HG02798 (cell line): ENCODE measurements at regions not wholly inside any gene's neighbourhood (a gene's known extent, or its start where the extent isn't known, plus 50 kb on each side); places are given as distances from the start of the nearest gene placed in this dataset.
"Not testable (repeated sequence)": the region's sequence is repeated elsewhere in the genome, so short reads cannot be mapped to it uniquely, and the experiment has no call there.

Experiments
- ATAC-seq: cut with Tn5 transposase; IDR thresholded peaks from one replicate; pipeline ENCODE4 v1.9.1; 2021; ENCODE audit warnings: mild to moderate bottlenecking; ENCODE audit not compliant: unreplicated experiment, poor library complexity

DNA sequence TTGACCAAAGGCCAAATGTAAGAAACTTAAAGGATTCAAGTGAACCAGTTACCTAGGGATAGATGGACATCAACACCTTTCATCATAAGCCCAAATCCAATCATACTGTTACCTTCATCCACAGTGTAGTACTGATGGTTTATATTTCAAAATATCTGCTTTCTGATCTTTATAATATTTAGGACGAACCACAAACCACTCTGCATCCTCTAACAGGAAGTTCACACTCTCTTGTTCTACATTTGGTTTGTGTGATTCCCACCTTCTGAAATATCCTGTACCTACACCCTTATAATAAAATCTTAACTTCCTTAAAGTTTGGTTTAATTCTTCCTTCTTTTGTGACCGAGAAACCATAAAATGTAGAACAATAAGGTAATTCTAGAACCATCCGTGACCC is 535.7 kb upstream of the CHAC2 start:
- no peak for ATAC-seq

GRCh38 chr2:53230691-53231090 is 536.9 kb upstream of the CHAC2 start:
- ATAC-seq, result no peak

GRCh38 chr2:53227535-53227934 is 540.1 kb upstream of the CHAC2 start:
- ATAC-seq, result no peak

DNA sequence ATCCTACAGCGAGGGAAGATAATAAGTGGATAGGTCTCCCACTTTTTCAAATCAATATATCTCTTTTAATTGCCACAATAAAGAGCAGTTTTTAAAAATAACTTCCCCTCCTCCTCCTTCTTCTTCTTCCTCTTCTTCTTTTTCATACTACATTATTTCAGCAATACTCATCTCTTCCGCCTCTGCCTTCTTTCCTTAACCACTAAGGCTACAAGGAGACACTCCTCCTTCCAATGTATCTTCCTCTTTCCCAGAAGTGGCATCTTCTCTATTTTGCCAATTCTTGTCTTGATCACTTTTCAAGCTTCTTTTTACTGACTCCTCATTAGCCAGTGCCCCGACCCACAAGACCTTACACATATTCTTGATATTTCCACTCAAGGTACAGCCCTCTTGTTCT is 546.6 kb upstream of the CHAC2 start:
- ATAC-seq, result no peak

GRCh38 chr2:53217250-53217649 is 550.4 kb upstream of the CHAC2 start:
- ATAC-seq, result no peak

DNA sequence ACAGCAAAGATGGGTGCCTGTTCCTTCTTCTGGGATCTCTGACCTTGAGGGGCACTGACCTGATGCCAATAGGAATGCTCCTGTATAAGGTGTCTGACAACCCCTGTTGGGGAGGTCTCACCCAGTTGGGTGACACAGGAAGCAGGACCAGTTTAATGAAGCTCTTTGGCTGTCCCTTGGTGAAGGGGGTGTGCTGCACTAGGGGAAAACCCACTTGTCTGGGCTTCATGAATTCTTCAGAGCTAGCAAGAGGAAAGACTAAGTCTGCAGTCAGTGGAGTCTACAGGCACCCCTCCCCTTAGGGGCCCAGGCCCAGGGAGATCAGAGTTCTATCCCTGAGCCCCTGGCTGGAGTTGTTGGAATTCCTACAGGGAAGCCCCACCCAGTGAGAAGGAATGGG is 550.8 kb upstream of the CHAC2 start:
- no peak for ATAC-seq

- ATAC-seq, result no peak
Observed at GRCh38 chr2:53212576-53212975, 555.0 kb upstream of the CHAC2 start.

DNA sequence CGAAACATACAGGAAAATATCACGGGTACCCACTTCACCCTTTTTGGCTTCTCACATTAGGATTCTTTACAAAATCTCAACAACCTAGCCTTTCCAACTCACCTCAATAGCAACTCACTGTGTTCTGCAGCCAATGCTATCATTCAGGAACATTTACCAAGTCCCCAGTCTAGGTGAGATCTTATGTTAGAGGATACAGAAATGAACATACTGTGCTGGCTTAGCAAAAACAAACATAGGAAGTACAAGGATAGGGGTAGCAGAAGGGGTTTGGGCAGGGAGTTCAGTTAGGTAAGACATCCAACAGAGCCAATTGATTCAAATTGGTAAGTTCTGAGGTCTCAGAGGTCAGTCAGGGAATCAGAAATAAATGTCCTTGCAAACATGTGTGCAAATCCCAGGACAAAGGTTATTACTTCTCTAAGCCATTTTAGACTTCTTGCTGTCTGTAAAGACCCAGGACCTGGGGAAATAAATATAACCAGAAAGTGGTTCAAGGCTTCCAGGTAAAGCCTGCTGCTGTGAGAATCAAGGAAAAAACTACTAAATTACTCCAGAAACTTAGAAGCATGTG is 556.3 kb upstream of the CHAC2 start:
- ATAC-seq, result no peak

DNA sequence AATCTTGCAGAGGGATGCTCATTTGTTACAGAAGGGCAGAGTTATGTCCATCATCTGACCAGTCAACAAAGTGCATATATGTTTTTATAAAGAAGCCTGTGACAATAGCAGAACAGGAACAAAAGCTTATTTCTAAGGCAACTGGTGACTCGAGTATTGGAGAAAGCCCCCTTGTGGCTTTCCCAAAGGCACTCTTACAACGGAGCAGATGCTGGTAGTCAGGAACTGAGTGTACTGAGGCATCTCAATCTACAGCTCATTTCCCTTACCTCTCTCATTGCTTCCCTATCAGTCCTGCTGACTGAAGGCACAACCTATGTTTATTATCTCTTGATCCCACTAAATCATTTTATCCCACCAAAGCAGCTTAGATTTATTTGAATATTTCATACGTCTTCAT is 557.1 kb upstream of the CHAC2 start:
- ATAC-seq, result no peak

DNA sequence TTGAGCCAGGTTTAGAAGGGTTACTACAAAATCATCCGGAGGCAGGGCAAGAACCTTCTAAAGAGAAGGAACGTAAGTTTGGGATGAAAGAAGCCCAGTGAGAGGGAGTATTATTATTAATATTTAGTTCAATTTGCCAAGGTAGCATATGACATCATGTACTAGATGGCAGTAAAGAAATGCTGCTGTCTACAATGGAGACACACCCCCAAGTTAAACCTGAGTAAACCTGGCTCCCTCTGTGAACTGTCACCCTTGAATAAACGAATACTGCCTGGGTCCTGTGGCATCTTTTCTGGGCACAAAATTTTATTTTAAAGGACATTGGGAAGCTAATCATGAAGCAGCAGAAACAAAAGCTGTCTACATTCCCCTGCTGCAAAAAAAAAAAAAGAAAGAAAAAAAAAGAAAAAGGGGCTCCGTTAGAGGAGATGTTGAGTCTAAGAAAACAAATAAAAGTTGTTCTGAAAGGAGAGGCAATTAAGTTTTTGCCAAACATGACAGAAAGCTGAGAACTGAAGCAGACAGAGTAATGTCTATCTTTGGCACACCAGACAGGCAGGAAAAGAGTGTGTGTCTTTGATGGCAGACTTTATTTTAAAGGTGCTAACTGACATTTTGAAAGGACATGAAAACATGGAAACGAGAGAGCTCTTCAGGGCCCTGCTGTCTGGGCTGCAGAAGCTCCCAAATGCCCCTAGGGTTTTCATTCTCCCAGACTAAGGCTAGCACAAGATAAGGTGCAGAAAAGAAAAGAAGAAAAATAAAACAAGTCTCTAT is 557.7 kb upstream of the CHAC2 start:
- ATAC-seq, result no peak

DNA sequence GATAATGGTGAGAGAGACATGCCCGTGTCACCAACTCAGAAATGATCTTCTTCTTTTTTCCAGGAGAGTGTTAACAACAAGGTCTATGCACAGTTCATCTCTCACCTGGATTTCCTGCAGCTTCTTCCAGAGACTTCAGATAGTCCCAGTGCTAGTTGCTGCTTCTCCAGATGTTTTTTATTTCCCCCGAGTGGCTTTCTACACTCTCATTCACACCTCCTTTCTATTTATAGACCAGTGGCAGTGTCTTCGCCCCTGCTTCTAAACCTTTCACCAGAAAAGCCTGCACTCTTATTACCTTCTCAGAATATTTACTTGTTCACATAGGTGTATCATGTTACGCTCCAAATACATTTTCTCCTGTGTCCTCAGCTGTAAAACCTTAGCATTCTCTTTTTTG is 558.8 kb upstream of the CHAC2 start:
- ATAC-seq, result no peak

GRCh38 chr2:53206226-53206625 is 561.4 kb upstream of the CHAC2 start:
- ATAC-seq, result not testable (repeated sequence)

DNA sequence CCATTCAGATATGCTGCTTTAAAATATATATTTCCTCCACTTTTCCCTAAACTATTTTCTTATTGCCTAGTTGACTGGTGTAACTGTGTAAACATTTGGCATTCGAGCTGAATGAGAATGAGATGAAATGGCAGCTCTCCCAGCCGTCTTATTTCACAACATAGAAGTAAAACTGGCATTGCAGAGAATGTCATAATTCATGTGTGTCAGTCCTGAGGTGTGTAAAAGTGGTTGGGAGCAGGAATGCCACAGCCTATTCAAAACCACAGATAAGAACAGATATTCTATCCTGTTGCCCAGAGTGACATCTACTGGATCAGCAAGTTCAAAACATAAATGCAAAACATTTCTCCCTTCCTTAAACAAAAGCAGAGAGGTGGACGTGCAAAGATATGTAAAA is 565.5 kb upstream of the CHAC2 start:
- ATAC-seq, result no peak

DNA sequence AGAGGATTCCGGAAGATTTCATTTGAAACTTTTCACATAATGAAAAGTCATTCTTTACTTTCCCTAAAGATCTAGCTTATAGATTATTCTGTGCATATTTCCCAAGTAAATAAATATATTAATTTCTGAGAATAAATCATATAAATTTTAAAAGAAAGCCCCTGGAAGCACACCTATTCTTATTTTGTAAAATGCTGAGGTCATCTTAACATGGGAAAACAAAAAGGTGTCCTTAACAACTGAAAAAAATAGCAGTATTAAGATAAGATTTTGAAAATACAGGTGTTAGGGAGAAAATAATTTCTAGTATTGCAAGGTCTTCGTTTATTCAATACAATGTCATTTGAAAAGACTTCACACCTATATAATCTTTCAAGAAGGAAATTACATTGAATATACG is 567.5 kb upstream of the CHAC2 start:
- no peak for ATAC-seq

- no peak for ATAC-seq
Observed at GRCh38 chr2:53188851-53189510, 578.6 kb upstream of the CHAC2 start.

GRCh38 chr2:53183581-53183980 is 584.0 kb upstream of the CHAC2 start:
- no peak for ATAC-seq

GRCh38 chr2:53182601-53183000 is 585.0 kb upstream of the CHAC2 start:
- ATAC-seq, result no peak

DNA sequence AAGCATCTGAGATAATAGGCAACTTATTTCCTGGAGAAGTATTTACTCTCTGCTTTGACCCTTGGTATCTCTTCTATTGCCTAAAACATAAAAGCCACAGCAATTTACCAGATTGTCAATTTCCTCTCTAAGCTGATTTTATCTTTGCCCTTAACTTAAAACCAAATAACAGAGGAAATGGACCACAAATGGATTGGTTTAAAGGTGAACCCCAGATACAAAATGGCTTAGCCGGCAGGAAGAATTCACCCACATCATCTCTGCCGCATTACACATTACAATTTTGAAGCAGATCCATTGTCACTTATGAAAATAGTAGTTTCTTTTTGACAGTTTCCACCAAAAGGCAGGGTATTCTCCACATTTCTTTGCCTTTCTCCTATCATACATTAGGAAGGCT is 585.8 kb upstream of the CHAC2 start:
- no peak for ATAC-seq

DNA sequence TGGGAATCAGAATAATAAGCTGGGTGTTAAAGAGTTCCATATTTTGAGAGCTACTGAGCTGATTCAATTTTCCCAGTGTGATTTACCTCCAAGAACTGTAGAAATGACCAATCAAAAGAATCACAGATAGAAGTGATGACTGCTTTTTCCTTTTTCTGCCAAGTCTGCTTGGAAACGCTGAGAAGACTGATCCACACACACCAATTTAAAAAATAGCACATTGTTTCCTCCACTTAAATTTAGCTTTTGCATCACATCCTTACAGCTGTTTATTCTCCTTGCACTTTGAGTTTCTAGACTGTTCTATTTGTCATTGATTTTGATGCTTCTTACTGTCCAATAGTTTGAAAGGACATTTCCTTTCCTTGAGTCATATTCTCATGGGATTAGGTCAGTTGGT is 590.3 kb upstream of the CHAC2 start:
- no peak for ATAC-seq

GRCh38 chr2:53174539-53174938 is 593.1 kb upstream of the CHAC2 start:
- no peak for ATAC-seq

GRCh38 chr2:53173698-53174455 is 593.7 kb upstream of the CHAC2 start:
- ATAC-seq, result no peak
